Keratinocyte (primary cell): ENCODE measurements at regions not wholly inside any gene's neighbourhood (a gene's known extent, or its start where the extent isn't known, plus 50 kb on each side); places are given as distances from the start of the nearest gene placed in this dataset.

ENCODE experiments used
- EZH2 ChIP-seq: IDR thresholded peaks from one replicate; pipeline ENCODE4 v1.6.1; 2012; ENCODE audit warnings: inconsistent platforms, mild to moderate bottlenecking, low read length, moderate library complexity
- TF ChIP-seq, protein P1 (sequence below), 3 experiments: IDR thresholded peaks in 1 of 3; conservative IDR thresholded peaks in 1 of 3; optimal IDR thresholded peaks in 1 of 3; 2 replicates in 2 of 3; 3 replicates in 1 of 3; pipeline versions ENCODE3 to v1.5.1; 2011; ENCODE audit warnings: low read length in 3 of 3, mild to moderate bottlenecking in 3 of 3, moderate library complexity in 2 of 3, control low read depth in 1 of 3, inconsistent platforms in 1 of 3; ENCODE audit not compliant: insufficient read depth in 2 of 3; ENCODE audit errors: extremely low read depth in 1 of 3

DNA sequence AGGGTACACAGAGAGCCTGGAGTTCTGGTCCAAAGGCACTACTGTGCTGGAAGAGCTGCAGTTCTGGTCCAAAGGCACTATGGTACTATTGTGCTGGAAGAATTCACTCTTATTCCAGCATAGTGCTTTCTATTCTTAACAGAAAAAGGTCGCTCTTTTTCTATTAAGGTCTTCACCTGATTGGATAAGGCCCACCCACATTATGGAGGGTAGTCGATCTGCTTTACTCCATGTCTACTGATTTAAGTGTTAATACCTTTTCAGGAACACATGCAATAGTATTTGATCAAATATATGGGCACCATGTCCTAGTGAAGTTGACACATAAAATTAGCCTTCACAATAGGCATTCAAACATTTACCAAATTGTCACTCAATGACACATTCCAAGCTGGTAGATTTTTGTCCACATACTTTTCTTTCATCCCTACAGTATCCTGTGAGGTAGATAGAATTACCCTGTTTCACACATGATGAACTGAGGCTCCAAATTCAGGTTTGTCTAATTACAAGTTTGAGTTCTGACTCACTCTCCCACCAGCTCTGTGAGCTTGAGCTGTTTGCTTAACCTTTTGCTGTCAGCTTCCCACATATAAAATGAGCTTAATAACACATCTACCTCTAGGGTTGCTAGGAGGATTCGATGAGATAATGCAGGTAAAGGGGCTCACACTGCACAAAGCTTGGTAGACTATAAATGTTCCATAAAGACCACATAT is 129.9 kb downstream of the AIPL1 start:
- TF ChIP-seq, protein P1, sequence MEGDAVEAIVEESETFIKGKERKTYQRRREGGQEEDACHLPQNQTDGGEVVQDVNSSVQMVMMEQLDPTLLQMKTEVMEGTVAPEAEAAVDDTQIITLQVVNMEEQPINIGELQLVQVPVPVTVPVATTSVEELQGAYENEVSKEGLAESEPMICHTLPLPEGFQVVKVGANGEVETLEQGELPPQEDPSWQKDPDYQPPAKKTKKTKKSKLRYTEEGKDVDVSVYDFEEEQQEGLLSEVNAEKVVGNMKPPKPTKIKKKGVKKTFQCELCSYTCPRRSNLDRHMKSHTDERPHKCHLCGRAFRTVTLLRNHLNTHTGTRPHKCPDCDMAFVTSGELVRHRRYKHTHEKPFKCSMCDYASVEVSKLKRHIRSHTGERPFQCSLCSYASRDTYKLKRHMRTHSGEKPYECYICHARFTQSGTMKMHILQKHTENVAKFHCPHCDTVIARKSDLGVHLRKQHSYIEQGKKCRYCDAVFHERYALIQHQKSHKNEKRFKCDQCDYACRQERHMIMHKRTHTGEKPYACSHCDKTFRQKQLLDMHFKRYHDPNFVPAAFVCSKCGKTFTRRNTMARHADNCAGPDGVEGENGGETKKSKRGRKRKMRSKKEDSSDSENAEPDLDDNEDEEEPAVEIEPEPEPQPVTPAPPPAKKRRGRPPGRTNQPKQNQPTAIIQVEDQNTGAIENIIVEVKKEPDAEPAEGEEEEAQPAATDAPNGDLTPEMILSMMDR (optimal IDR thresholded peaks at IDR 0.05 in 1 of 3, IDR thresholded peaks at IDR 0.05 in 1 of 3, conservative IDR thresholded peaks at IDR 0.05 in 1 of 3; ENCODE audit: extremely low read depth in 1 of 3, insufficient read depth in 2 of 3, low read length in 3 of 3): no peak
- TF ChIP-seq EZH2: no peak
